H9 (cell line): ENCODE measurements at regions not wholly inside any gene's neighbourhood (a gene's known extent, or its start where the extent isn't known, plus 50 kb on each side); places are given as distances from the start of the nearest gene placed in this dataset.

ENCODE experiments used
- DNase-seq: peaks from one replicate; pipeline ENCODE4 v3.0.0-alpha.2; 2017
- H2AFZ ChIP-seq: one replicate; pipeline ENCODE4 v1.6.1; 2013; ENCODE audit warnings: mild to moderate bottlenecking, low read length, control low read depth, moderate library complexity
- H2AK5ac ChIP-seq: 2 replicates; pipeline ENCODE4 v1.6.1; 2013; ENCODE audit warnings: low read length, control low read depth, mixed read lengths; ENCODE audit not compliant: insufficient read length
- H2BK120ac ChIP-seq: one replicate; pipeline ENCODE4 v1.6.1; 2013; ENCODE audit warnings: low read depth, mild to moderate bottlenecking, low read length, control low read depth, inconsistent platforms; ENCODE audit not compliant: poor library complexity, severe bottlenecking
- H2BK12ac ChIP-seq: 2 replicates; pipeline ENCODE4 v1.6.1; 2013; ENCODE audit warnings: low read length, control low read depth, mixed read lengths, low read depth; ENCODE audit not compliant: insufficient read length
- H2BK15ac ChIP-seq: 2 replicates; pipeline ENCODE4 v1.6.1; 2013; ENCODE audit warnings: low read depth, low read length, control low read depth
- H2BK20ac ChIP-seq: one replicate; pipeline ENCODE4 v1.6.1; 2013; ENCODE audit warnings: low read depth, mild to moderate bottlenecking, low read length, control low read depth, inconsistent platforms; ENCODE audit not compliant: poor library complexity, severe bottlenecking
- H2BK5ac ChIP-seq: 2 replicates; pipeline ENCODE4 v1.6.1; 2013; ENCODE audit warnings: low read length, control low read depth, mixed read lengths; ENCODE audit not compliant: insufficient read length
- H3K14ac ChIP-seq: 2 replicates; pipeline ENCODE4 v1.6.1; 2013; ENCODE audit warnings: low read length, control low read depth; ENCODE audit not compliant: insufficient read depth
- H3K18ac ChIP-seq: 2 replicates; pipeline ENCODE4 v1.6.1; 2013; ENCODE audit warnings: low read depth, mild to moderate bottlenecking, mixed read lengths, low read length, control low read depth; ENCODE audit not compliant: insufficient read length
- H3K23ac ChIP-seq: 2 replicates; pipeline ENCODE4 v1.6.1; 2013; ENCODE audit warnings: low read length, control low read depth, mixed read lengths, low read depth; ENCODE audit not compliant: insufficient read length
- H3K23me2 ChIP-seq: 2 replicates; pipeline ENCODE4 v1.6.1; 2013; ENCODE audit warnings: low read depth, mild to moderate bottlenecking, mixed read lengths, low read length, control low read depth; ENCODE audit not compliant: insufficient read length, poor library complexity, severe bottlenecking
- H3K27ac ChIP-seq: 2 replicates; pipeline ENCODE4 v1.5.1; 2013; ENCODE audit warnings: low read length, control low read depth, mixed read lengths, low read depth; ENCODE audit not compliant: insufficient read length
- H3K27me3 ChIP-seq: 2 replicates; pipeline ENCODE4 v1.6.1; 2013; ENCODE audit warnings: low read length, control low read depth, inconsistent platforms; ENCODE audit not compliant: insufficient read depth
- H3K4ac ChIP-seq: 2 replicates; pipeline ENCODE4 v1.6.1; 2013; ENCODE audit warnings: low read depth, mild to moderate bottlenecking, control low read depth, inconsistent platforms, low read length, moderate library complexity
- H3K4me1 ChIP-seq: 2 replicates; pipeline ENCODE4 v1.6.1; 2013; ENCODE audit warnings: low read length, control low read depth, inconsistent platforms; ENCODE audit not compliant: insufficient read depth
- H3K4me2 ChIP-seq: 2 replicates; pipeline ENCODE4 v1.6.1; 2013; ENCODE audit warnings: low read length, control low read depth, mixed read lengths; ENCODE audit not compliant: insufficient read length, insufficient read depth
- H3K56ac ChIP-seq: 2 replicates; pipeline ENCODE4 v1.6.1; 2013; ENCODE audit warnings: low read depth, mild to moderate bottlenecking, mixed read lengths, low read length, control low read depth; ENCODE audit not compliant: insufficient read length
- H3K79me1 ChIP-seq: 2 replicates; pipeline ENCODE4 v1.6.1; 2013; ENCODE audit warnings: low read depth, mild to moderate bottlenecking, moderate library complexity, low read length, control low read depth, inconsistent platforms; ENCODE audit not compliant: insufficient read depth, poor library complexity, severe bottlenecking
- H3K79me2 ChIP-seq: 2 replicates; pipeline ENCODE4 v1.6.1; 2013; ENCODE audit warnings: low read length, control low read depth, inconsistent platforms; ENCODE audit not compliant: insufficient read depth
- H3K9ac ChIP-seq: 2 replicates; pipeline ENCODE4 v1.6.1; 2013; ENCODE audit warnings: low read length, control low read depth, mixed read lengths; ENCODE audit not compliant: insufficient read length; ENCODE audit errors: extremely low read depth
- H3K9me3 ChIP-seq: one replicate; pipeline ENCODE4 v1.6.1; 2013; ENCODE audit warnings: low read depth, low read length, inconsistent platforms; ENCODE audit not compliant: control insufficient read depth
- H3T11ph ChIP-seq: one replicate; pipeline ENCODE4 v1.6.1; 2013; ENCODE audit warnings: mild to moderate bottlenecking, low read length, control low read depth, inconsistent platforms
- H4K20me1 ChIP-seq: one replicate; pipeline ENCODE4 v1.6.1; 2013; ENCODE audit not compliant: control insufficient read depth, insufficient read length, insufficient read depth
- H4K5ac ChIP-seq: 2 replicates; pipeline ENCODE4 v1.6.1; 2013; ENCODE audit warnings: low read depth, mild to moderate bottlenecking, mixed read lengths, low read length, control low read depth; ENCODE audit not compliant: insufficient read length
- H4K8ac ChIP-seq: replicated peaks from 2 replicates; pipeline ENCODE4 v1.6.1; 2013; ENCODE audit warnings: low read length, control low read depth, mixed read lengths, low read depth; ENCODE audit not compliant: insufficient read length
- H4K91ac ChIP-seq: 2 replicates; pipeline ENCODE4 v1.6.1; 2013; ENCODE audit warnings: low read depth, mild to moderate bottlenecking, moderate library complexity, mixed read lengths, low read length, control low read depth; ENCODE audit not compliant: insufficient read length
- H3K27ac Mint-ChIP-seq, 3 experiments: 2 replicates in 2 of 3; 3 replicates in 1 of 3; pipeline ENCODE4 v1.8.0; 2020 to 2021; ENCODE audit warnings: mixed read lengths in 3 of 3, mild to moderate bottlenecking in 1 of 3, moderate library complexity in 1 of 3
- H3K27me3 Mint-ChIP-seq: 2 replicates; pipeline ENCODE4 v1.8.0; 2021; ENCODE audit warnings: low read depth, mild to moderate bottlenecking, moderate library complexity, mixed read lengths
- H3K36me3 Mint-ChIP-seq, 3 experiments: 2 replicates in 2 of 3; 3 replicates in 1 of 3; pipeline ENCODE4 v1.8.0; 2020 to 2021; ENCODE audit warnings: low read depth in 3 of 3, mixed read lengths in 3 of 3; ENCODE audit not compliant: insufficient read depth in 1 of 3
- H3K4me1 Mint-ChIP-seq, 2 experiments: 2 replicates each; pipeline ENCODE4 v1.8.0; 2020; ENCODE audit warnings: mixed read lengths in 2 of 2
- H3K4me3 Mint-ChIP-seq, 2 experiments: 2 replicates in 1 of 2; 3 replicates in 1 of 2; pipeline ENCODE4 v1.8.0; 2020 to 2021; ENCODE audit warnings: mild to moderate bottlenecking in 2 of 2, mixed read lengths in 2 of 2, moderate library complexity in 1 of 2
- H3K9me3 Mint-ChIP-seq, 2 experiments: 2 replicates in 1 of 2; 3 replicates in 1 of 2; pipeline ENCODE4 v1.8.0; 2020; ENCODE audit warnings: mild to moderate bottlenecking in 2 of 2, mixed read lengths in 2 of 2, moderate library complexity in 1 of 2
- WGBS: extraction: QIAGEN DNeasy Blood & Tissue Kit; methylation state at CpG from one replicate; pipeline ENCODE4 v1.1.7; 2013; ENCODE audit warnings: missing lambda C conversion rate, low lambda C conversion rate, mixed read lengths; ENCODE audit not compliant: insufficient read length; ENCODE audit errors: extremely low coverage; 5-methylcytosine and 5-hydroxymethylcytosine counted together
- TF ChIP-seq, protein P1 (sequence below): fragments of 200-600 bp; sonication (generic); conservative IDR thresholded peaks from 3 replicates; pipeline ENCODE4 v1.8.0; 2021; ENCODE audit warnings: antibody characterized with exemption, mild to moderate bottlenecking

DNA sequence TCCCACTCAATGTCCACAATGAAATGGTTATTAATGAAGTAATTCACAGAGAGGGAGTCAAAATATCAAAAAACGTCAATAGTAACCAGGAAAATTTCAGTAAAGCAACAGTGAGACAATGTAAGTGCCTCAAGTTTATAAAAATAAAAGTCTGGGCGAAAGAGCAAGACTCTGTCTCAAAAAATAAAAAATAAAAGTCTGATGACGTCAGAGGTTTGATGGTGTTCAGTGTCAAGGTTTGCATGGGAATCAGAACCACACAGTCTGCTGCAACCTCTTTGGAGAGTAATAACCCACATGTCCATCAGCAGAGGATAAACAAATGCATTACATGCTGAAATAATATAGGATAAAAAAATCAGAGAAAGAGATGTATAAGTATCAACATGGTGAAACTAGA lies 152.4 kb downstream of the ASCL1 start:
- Histone ChIP-seq H4K8ac (no peak overlapping the region), H3K27ac (no peak overlapping the region), H3K4ac (no peak overlapping the region), H3K18ac (no peak overlapping the region), H3T11ph (no peak overlapping the region), H3K9ac (no peak overlapping the region), H4K91ac (no peak overlapping the region), H2BK5ac (no peak overlapping the region), H2BK15ac (no peak overlapping the region), H3K23ac (no peak overlapping the region), H2BK20ac (no peak overlapping the region), H4K20me1 (no peaks in the 10 kb centered on the region), H2AK5ac (no peak overlapping the region), H3K14ac (no peak overlapping the region), H3K27me3 (no peaks in the 10 kb centered on the region), H2BK120ac (no peak overlapping the region), H3K4me2 (no peak overlapping the region), H2BK12ac (no peak overlapping the region), H3K79me1 (no peaks in the 10 kb centered on the region), H2AFZ (no peak overlapping the region), H4K5ac (no peak overlapping the region), H3K79me2 (no peaks in the 10 kb centered on the region), H3K23me2 (no peaks in the 10 kb centered on the region), H3K4me1 (no peaks in the 10 kb centered on the region), H3K9me3 (no peaks in the 10 kb centered on the region), H3K56ac (no peak overlapping the region)
- H3K4me1 Mint-ChIP-seq: no peaks in the 10 kb centered on the region
- WGBS: no CpG with 5 or more reads among the region's 3 CpGs
- H3K36me3 Mint-ChIP-seq: no peaks in the 10 kb centered on the region
- H3K27ac Mint-ChIP-seq: no peak overlapping the region; a peak in 1 of 7 replicates
- no peak overlapping the region for H3K4me3 Mint-ChIP-seq
- H3K9me3 Mint-ChIP-seq: no peaks in the 10 kb centered on the region
- no peaks in the 10 kb centered on the region; the same call in 1 of the 2 replicates for H3K27me3 Mint-ChIP-seq
- DNase-seq: no peak
- TF ChIP-seq, protein P1, sequence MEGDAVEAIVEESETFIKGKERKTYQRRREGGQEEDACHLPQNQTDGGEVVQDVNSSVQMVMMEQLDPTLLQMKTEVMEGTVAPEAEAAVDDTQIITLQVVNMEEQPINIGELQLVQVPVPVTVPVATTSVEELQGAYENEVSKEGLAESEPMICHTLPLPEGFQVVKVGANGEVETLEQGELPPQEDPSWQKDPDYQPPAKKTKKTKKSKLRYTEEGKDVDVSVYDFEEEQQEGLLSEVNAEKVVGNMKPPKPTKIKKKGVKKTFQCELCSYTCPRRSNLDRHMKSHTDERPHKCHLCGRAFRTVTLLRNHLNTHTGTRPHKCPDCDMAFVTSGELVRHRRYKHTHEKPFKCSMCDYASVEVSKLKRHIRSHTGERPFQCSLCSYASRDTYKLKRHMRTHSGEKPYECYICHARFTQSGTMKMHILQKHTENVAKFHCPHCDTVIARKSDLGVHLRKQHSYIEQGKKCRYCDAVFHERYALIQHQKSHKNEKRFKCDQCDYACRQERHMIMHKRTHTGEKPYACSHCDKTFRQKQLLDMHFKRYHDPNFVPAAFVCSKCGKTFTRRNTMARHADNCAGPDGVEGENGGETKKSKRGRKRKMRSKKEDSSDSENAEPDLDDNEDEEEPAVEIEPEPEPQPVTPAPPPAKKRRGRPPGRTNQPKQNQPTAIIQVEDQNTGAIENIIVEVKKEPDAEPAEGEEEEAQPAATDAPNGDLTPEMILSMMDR: no peak
